A549 (cell line): ENCODE measurements at regions not wholly inside any gene's neighbourhood (a gene's known extent, or its start where the extent isn't known, plus 50 kb on each side); places are given as distances from the start of the nearest gene placed in this dataset.

Experiments
- ATAC-seq, 2 experiments: fragments of 200-7000 bp in 1 of 2; fragments of >200 bp in 1 of 2; cut with Nextera tagmentation in 1 of 2; cut with Tn5 transposase in 1 of 2; 3 replicates each; pipeline versions ENCODE4 v1.8.0 to v1.9.1; 2018 to 2020; ENCODE audit warnings: mild to moderate bottlenecking in 1 of 2, moderate library complexity in 1 of 2
- CTCF ChIA-PET: fragments of 300-600 bp; sonication (Branson Sonifier 250); formaldehyde crosslinking; extraction: SDS; loops from one replicate; lab custom pipeline; 2021; ENCODE audit warnings: antibody characterized with exemption, inconsistent platforms; lab: Yijun Ruan, JAX
- POLR2A ChIA-PET: fragments of 350-600 bp; formaldehyde crosslinking; extraction: SDS; loops from one replicate; lab custom pipeline; 2021; ENCODE audit warnings: antibody characterized with exemption, inconsistent platforms; lab: Yijun Ruan, JAX
- DNase-seq, 2 experiments: peaks; one replicate each; pipeline versions ENCODE4 v3.0.0 to v3.0.0-alpha.2; 2011 to 2016; ENCODE audit warnings: low read depth in 1 of 2, low spot score in 1 of 2
- FAIRE-seq: peaks from 2 replicates; lab custom pipeline; 2011; peaks lifted over from hg19 to GRCh38; lab: Jason Lieb, UNC
- H3K27ac ChIP-seq, 2 experiments: fragments of >200 bp; sonication (Bioruptor Twin); formaldehyde crosslinking; 3 replicates each; pipeline ENCODE4 v1.5.1; 2016 to 2017
- H3K4me1 ChIP-seq: fragments of >200 bp; sonication (Bioruptor Twin); formaldehyde crosslinking; 3 replicates; pipeline ENCODE4 v1.6.1; 2016
- H3K4me2 ChIP-seq: fragments of >200 bp; sonication (Bioruptor Twin); formaldehyde crosslinking; 3 replicates; pipeline ENCODE4 v1.6.1; 2016
- H3K4me3 ChIP-seq: fragments of >200 bp; sonication (Bioruptor Twin); formaldehyde crosslinking; 3 replicates; pipeline ENCODE4 v1.5.1; 2016
- H3K9me3 ChIP-seq: fragments of >200 bp; sonication (Bioruptor Twin); formaldehyde crosslinking; 3 replicates; pipeline ENCODE4 v1.6.1; 2016
- ATOH8 ChIP-seq: fragments of 250-450 bp; sonication (Bioruptor Pico); IDR thresholded peaks from 2 replicates; pipeline ENCODE4 v1.5.0; 2020; ENCODE audit warnings: low read depth, mild to moderate bottlenecking, moderate library complexity
- BCL3 ChIP-seq: fragments of >200 bp; sonication (Bioruptor Twin); formaldehyde crosslinking; IDR thresholded peaks from 3 replicates; pipeline ENCODE4 v1.6.1; 2016
- CBX8 ChIP-seq: fragments of 200-600 bp; sonication (generic); IDR thresholded peaks from 2 replicates; pipeline ENCODE4 v1.6.1; 2016
- CHD2 ChIP-seq: fragments of 150-350 bp; IDR thresholded peaks from 2 replicates; pipeline ENCODE4 v1.6.1; 2014; ENCODE audit warnings: low read length; ENCODE audit not compliant: partially characterized antibody
- HDAC2 ChIP-seq: fragments of 200-600 bp; sonication (generic); IDR thresholded peaks from 2 replicates; pipeline ENCODE4 v1.6.1; 2016
- HEYL ChIP-seq: fragments of 250-450 bp; sonication (Bioruptor Pico); IDR thresholded peaks from 2 replicates; pipeline ENCODE4 v1.8.0; 2021; ENCODE audit warnings: mild to moderate bottlenecking, moderate library complexity
- HOXB13 ChIP-seq: fragments of 250-450 bp; sonication (Bioruptor Pico); IDR thresholded peaks from 2 replicates; pipeline ENCODE4 v1.5.0; 2020; ENCODE audit warnings: low read depth, mild to moderate bottlenecking, moderate library complexity
- JUN ChIP-seq, 2 experiments: fragments of >200 bp; sonication (Bioruptor Twin); formaldehyde crosslinking; IDR thresholded peaks; 2 replicates in 1 of 2; 3 replicates in 1 of 2; pipeline ENCODE4 v1.6.1; 2016 to 2017
- MAFK ChIP-seq: fragments of 450-650 bp; IDR thresholded peaks from 2 replicates; pipeline ENCODE4 v1.6.1; 2014; ENCODE audit not compliant: partially characterized antibody
- MAZ ChIP-seq: fragments of 150-350 bp; IDR thresholded peaks from 2 replicates; pipeline ENCODE4 v1.6.1; 2014; ENCODE audit warnings: antibody characterized with exemption, low read depth, low read length, borderline replicate concordance
- MYC ChIP-seq: IDR thresholded peaks from 2 replicates; pipeline ENCODE4 v1.6.1; 2012; ENCODE audit warnings: mild to moderate bottlenecking, inconsistent platforms, low read length, improper control_type of control experiment, borderline replicate concordance
- NFE2L2 ChIP-seq: fragments of 150-350 bp; conservative IDR thresholded peaks from 2 replicates; pipeline ENCODE4 v1.6.1; 2014; ENCODE audit warnings: low read length
- NPAS2 ChIP-seq: fragments of 250-450 bp; sonication (Bioruptor Pico); IDR thresholded peaks from 2 replicates; pipeline ENCODE4 v1.8.0; 2022; ENCODE audit warnings: mild to moderate bottlenecking, moderate library complexity, borderline replicate concordance
- POLR2A ChIP-seq: IDR thresholded peaks from 2 replicates; pipeline ENCODE4 v1.6.1; 2012; ENCODE audit warnings: mild to moderate bottlenecking, low read length
- RFX5 ChIP-seq: fragments of 450-650 bp; IDR thresholded peaks from 2 replicates; pipeline ENCODE4 v1.7.1; 2014; ENCODE audit warnings: antibody characterized with exemption, mild to moderate bottlenecking, moderate library complexity
- RNF2 ChIP-seq: fragments of 200-600 bp; sonication (generic); IDR thresholded peaks from 2 replicates; pipeline ENCODE4 v1.6.1; 2016; ENCODE audit warnings: low read depth, mild to moderate bottlenecking, antibody characterized with exemption, moderate library complexity, borderline replicate concordance
- SMC3 ChIP-seq: fragments of >200 bp; sonication (Bioruptor Twin); formaldehyde crosslinking; IDR thresholded peaks from 3 replicates; pipeline ENCODE4 v1.6.1; 2018; ENCODE audit warnings: inconsistent platforms
- TP53 ChIP-seq: fragments of 250-450 bp; sonication (Bioruptor Pico); IDR thresholded peaks from 2 replicates; pipeline ENCODE4 v1.5.0; 2021; ENCODE audit warnings: mild to moderate bottlenecking, moderate library complexity
- ZC3H11A ChIP-seq: fragments of 450-650 bp; IDR thresholded peaks from 2 replicates; pipeline ENCODE4 v1.6.1; 2014; ENCODE audit warnings: antibody characterized with exemption, mild to moderate bottlenecking
- ZNF302 ChIP-seq: fragments of 250-450 bp; sonication (Bioruptor Pico); IDR thresholded peaks from 2 replicates; pipeline ENCODE4 v1.9.0; 2021; ENCODE audit warnings: inconsistent platforms, mild to moderate bottlenecking, moderate library complexity
- WGBS: methylation state at CpG from one replicate; pipeline ENCODE4 v1.1.6; 2017; ENCODE audit errors: missing lambda C conversion rate; 5-methylcytosine and 5-hydroxymethylcytosine counted together
- TF ChIP-seq, protein P1 (sequence below): fragments of 250-450 bp; sonication (Bioruptor Pico); IDR thresholded peaks from 2 replicates; pipeline ENCODE4 v1.5.0; 2021; ENCODE audit warnings: mild to moderate bottlenecking, moderate library complexity, borderline replicate concordance
- TF ChIP-seq, protein P2 (sequence below): fragments of 450-650 bp; IDR thresholded peaks from 2 replicates; pipeline ENCODE4 v1.6.1; 2014; ENCODE audit warnings: antibody characterized with exemption
- TF ChIP-seq, protein P3 (sequence below): fragments of >200 bp; sonication (Bioruptor Twin); formaldehyde crosslinking; IDR thresholded peaks from 2 replicates; pipeline ENCODE4 v1.6.1; 2016

- CTCF ChIA-PET, result no interaction called here
- H3K4me3 ChIP-seq, result no peak overlapping the region
- no peaks in the 10 kb centered on the region for H3K4me1 ChIP-seq
- WGBS, result 32% methylated on average over 11 of the region's 11 CpGs
- ATAC-seq, result no peak
- H3K9me3 ChIP-seq, result no peaks in the 10 kb centered on the region
- H3K27ac ChIP-seq, result no peak overlapping the region
- H3K4me2 ChIP-seq, result no peak overlapping the region
- no peak for TF ChIP-seq NFE2L2
- no peak for TF ChIP-seq ATOH8 (CRISPR knock-in tag)
- TF ChIP-seq, protein P1, sequence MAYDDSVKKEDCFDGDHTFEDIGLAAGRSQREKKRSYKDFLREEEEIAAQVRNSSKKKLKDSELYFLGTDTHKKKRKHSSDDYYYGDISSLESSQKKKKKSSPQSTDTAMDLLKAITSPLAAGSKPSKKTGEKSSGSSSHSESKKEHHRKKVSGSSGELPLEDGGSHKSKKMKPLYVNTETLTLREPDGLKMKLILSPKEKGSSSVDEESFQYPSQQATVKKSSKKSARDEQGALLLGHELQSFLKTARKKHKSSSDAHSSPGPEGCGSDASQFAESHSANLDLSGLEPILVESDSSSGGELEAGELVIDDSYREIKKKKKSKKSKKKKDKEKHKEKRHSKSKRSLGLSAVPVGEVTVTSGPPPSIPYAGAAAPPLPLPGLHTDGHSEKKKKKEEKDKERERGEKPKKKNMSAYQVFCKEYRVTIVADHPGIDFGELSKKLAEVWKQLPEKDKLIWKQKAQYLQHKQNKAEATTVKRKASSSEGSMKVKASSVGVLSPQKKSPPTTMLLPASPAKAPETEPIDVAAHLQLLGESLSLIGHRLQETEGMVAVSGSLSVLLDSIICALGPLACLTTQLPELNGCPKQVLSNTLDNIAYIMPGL (CRISPR knock-in tag), result no peak
- TF ChIP-seq TP53 (CRISPR knock-in tag), result no peak
- no peak for TF ChIP-seq JUN (IDR thresholded peaks at IDR 0.05)
- no peak for TF ChIP-seq RNF2
- TF ChIP-seq HEYL, result no peak
- TF ChIP-seq, protein P2, sequence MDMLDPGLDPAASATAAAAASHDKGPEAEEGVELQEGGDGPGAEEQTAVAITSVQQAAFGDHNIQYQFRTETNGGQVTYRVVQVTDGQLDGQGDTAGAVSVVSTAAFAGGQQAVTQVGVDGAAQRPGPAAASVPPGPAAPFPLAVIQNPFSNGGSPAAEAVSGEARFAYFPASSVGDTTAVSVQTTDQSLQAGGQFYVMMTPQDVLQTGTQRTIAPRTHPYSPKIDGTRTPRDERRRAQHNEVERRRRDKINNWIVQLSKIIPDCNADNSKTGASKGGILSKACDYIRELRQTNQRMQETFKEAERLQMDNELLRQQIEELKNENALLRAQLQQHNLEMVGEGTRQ, result no peak
- TF ChIP-seq RFX5, result no peak
- no peak for TF ChIP-seq MYC
- TF ChIP-seq ZC3H11A, result no peak
- TF ChIP-seq BCL3, result no peak
- no peak for TF ChIP-seq HOXB13 (CRISPR knock-in tag)
- no peak for TF ChIP-seq SMC3
- TF ChIP-seq, protein P3, sequence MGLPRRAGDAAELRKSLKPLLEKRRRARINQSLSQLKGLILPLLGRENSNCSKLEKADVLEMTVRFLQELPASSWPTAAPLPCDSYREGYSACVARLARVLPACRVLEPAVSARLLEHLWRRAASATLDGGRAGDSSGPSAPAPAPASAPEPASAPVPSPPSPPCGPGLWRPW, result no peak
- TF ChIP-seq HDAC2, result no peak
- TF ChIP-seq, all 56 proteins: peak for 0
- FAIRE-seq (no peak), DNase-seq (no peak)
- POLR2A ChIA-PET, result no interaction called here
Measured at GRCh38 chr2:65798641-65799040, 366.2 kb upstream of the SPRED2 start.

DNA sequence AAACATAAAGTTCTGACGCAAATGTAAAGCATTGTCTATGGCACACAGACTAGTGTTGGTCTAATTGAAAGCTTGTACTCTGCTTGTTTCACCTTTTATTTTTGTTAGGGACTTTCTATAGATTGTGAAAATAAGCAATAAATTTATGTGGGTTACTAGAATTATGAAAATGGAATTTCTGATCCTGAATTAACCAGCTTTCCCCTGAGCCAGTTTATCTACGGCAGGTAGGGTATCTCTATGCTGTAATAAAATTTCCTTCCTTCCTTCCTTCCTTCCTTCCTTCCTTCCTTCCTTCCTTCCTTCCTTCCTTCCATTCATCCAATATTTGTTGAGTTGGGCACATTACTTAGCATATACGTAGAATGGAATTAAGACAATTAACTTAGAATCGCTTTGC lies 362.6 kb upstream of the SPRED2 start:
- H3K27ac ChIP-seq, result no peak overlapping the region
- H3K9me3 ChIP-seq, result no peaks in the 10 kb centered on the region
- CTCF ChIA-PET, result no interaction called here
- ATAC-seq, result no peak
- no peak for TF ChIP-seq CBX8
- no peak for TF ChIP-seq POLR2A
- TF ChIP-seq SMC3, result no peak
- TF ChIP-seq CHD2, result no peak
- TF ChIP-seq ZC3H11A, result no peak
- no peak for TF ChIP-seq NPAS2 (CRISPR knock-in tag)
- TF ChIP-seq MAFK, result no peak
- TF ChIP-seq ZNF302 (CRISPR knock-in tag), result no peak
- no peak for TF ChIP-seq MAZ
- TF ChIP-seq, protein P1 (CRISPR knock-in tag), result no peak
- FAIRE-seq, result no peak
- no peak overlapping the region for H3K4me2 ChIP-seq
- no peaks in the 10 kb centered on the region for H3K4me1 ChIP-seq
- no peak for DNase-seq
- 31% methylated on average over 4 of the region's 4 CpGs for WGBS
- no peak overlapping the region for H3K4me3 ChIP-seq
- POLR2A ChIA-PET, result no interaction called here
